Activated B cell treated with CpG ODN at 0.5 μM for 24 hours (primary cell): ENCODE measurements at regions not wholly inside any gene's neighbourhood (a gene's known extent, or its start where the extent isn't known, plus 50 kb on each side); places are given as distances from the start of the nearest gene placed in this dataset.

Experiments
- ATAC-seq: fragments of 200-7000 bp; cut with Tn5 transposase; one replicate; pipeline ENCODE4 v1.10.0; 2021; ENCODE audit warnings: low read depth, mild to moderate bottlenecking, moderate library complexity
- CTCF ChIA-PET: fragments of 350-600 bp; sonication (Branson Sonifier 250); formaldehyde crosslinking; loops from one replicate; lab custom pipeline; 2021; ENCODE audit warnings: antibody characterized with exemption; lab: Charles Lee
- POLR2A ChIA-PET: fragments of 350-600 bp; sonication (Branson Sonifier 250); formaldehyde crosslinking; loops from one replicate; lab custom pipeline; 2021; ENCODE audit warnings: antibody characterized with exemption; lab: Charles Lee
- DNase-seq: peaks from one replicate; pipeline ENCODE4 v3.0.0; 2022
- H3K27ac Mint-ChIP-seq: one replicate; pipeline ENCODE4 v1.8.0; 2020; ENCODE audit warnings: mixed read lengths
- H3K27me3 Mint-ChIP-seq: one replicate; pipeline ENCODE4 v1.8.0; 2021; ENCODE audit warnings: mixed read lengths
- H3K36me3 Mint-ChIP-seq: one replicate; pipeline ENCODE4 v1.8.0; 2021; ENCODE audit warnings: low read depth, mixed read lengths
- H3K4me1 Mint-ChIP-seq: one replicate; pipeline ENCODE4 v1.8.0; 2021; ENCODE audit warnings: mixed read lengths
- H3K4me3 Mint-ChIP-seq: one replicate; pipeline ENCODE4 v1.8.0; 2020; ENCODE audit warnings: mild to moderate bottlenecking, mixed read lengths
- H3K9me3 Mint-ChIP-seq: one replicate; pipeline ENCODE4 v1.8.0; 2020; ENCODE audit warnings: mixed read lengths
- CTCF ChIP-seq: fragments of 200-600 bp; IDR thresholded peaks from one replicate; pipeline ENCODE4 v1.8.0; 2022; ENCODE audit warnings: antibody characterized with exemption, mild to moderate bottlenecking
- intact Hi-C: fragments of 100-400 bp; cut with micrococcal nuclease; formaldehyde crosslinking; loops from one replicate; pipeline ENCODE4 v1.15.1; 2024

GRCh38 chr10:131685007-131685406 lies 215.8 kb upstream of the PPP2R2D start:
- intact Hi-C loops: no loop called here
- no peaks in the 10 kb centered on the region for H3K36me3 Mint-ChIP-seq
- H3K27ac Mint-ChIP-seq: no peak overlapping the region
- ChIA-PET POLR2A (no interaction called here), CTCF (no interaction called here)
- H3K4me3 Mint-ChIP-seq: no peak overlapping the region
- no peak for TF ChIP-seq CTCF
- ATAC-seq (no peak), DNase-seq (no peak)
- H3K4me1 Mint-ChIP-seq: no peaks in the 10 kb centered on the region
- H3K9me3 Mint-ChIP-seq: no peaks in the 10 kb centered on the region
- no peaks in the 10 kb centered on the region for H3K27me3 Mint-ChIP-seq

GRCh38 chr10:131685576-131685975 lies 215.2 kb upstream of the PPP2R2D start:
- Mint-ChIP-seq H3K4me1 (no peaks in the 10 kb centered on the region), H3K27me3 (no peaks in the 10 kb centered on the region), H3K27ac (no peak overlapping the region), H3K4me3 (no peak overlapping the region), H3K36me3 (no peaks in the 10 kb centered on the region), H3K9me3 (no peaks in the 10 kb centered on the region)
- DNase-seq (no peak), ATAC-seq (no peak)
- TF ChIP-seq CTCF: no peak
- intact Hi-C loops: no loop called here
- CTCF ChIA-PET: no interaction called here
- POLR2A ChIA-PET: no interaction called here

DNA sequence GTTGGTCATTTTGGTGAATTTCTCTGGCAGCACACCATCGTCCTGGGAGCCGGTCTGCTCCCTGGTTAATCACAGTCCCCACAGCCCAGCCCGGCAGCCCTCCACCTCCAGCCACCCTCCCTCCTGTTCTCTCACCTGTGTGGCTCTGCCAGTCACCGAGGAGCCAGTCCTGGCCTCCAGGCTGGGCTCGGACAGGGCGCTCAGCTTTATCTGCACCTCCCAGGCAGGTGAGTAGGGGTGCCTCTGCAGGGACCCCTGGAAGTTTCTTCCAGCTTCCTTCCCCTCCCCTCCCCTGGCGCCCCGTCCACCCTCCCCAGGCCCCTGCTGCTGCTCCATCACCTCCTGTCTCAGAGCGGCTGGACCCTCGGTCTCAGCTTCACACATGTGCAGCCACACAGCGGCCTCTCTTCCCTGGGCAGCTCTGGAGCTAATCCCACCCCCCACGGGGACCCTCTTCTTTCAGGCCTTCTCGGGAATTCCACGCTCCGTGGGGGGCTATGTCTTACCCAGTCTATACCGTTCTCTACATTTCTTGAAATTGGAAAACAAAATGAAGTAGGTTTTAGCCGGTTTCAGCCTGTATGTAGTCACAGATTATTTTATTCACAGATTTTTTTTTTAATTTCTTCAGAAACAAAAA lies 213.9 kb upstream of the PPP2R2D start:
- H3K27me3 Mint-ChIP-seq: no peaks in the 10 kb centered on the region
- no peak for DNase-seq
- TF ChIP-seq CTCF: no peak

DNA sequence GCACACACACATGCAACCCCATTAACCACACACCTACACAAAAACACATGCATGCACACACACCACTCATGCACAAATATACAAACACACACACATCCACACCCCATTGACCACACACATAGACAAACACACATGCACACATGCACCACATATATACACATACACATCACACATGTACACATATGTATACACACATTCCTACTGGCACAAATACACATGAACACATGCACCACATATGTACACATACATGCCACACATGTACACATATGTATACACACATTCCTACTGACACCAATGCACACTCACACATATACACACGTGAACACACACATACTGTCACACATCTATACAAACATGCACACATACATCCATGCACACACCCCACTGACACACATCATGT lies 212.5 kb upstream of the PPP2R2D start:
- ATAC-seq (no peak), DNase-seq (no peak)
- no peak overlapping the region for H3K27ac Mint-ChIP-seq
- TF ChIP-seq CTCF: no peak
- intact Hi-C loops: no loop called here
- ChIA-PET CTCF (no interaction called here), POLR2A (no interaction called here)
- H3K36me3 Mint-ChIP-seq: no peaks in the 10 kb centered on the region
- no peak overlapping the region for H3K4me3 Mint-ChIP-seq
- H3K4me1 Mint-ChIP-seq: no peaks in the 10 kb centered on the region
- no peaks in the 10 kb centered on the region for H3K9me3 Mint-ChIP-seq
- H3K27me3 Mint-ChIP-seq: no peaks in the 10 kb centered on the region

More for the DNA sequence above, 213.9 kb upstream of the PPP2R2D start:
- H3K4me3 Mint-ChIP-seq: no peak overlapping the region
- POLR2A ChIA-PET: no interaction called here
- CTCF ChIA-PET: no interaction called here
- no peaks in the 10 kb centered on the region for H3K9me3 Mint-ChIP-seq
- H3K36me3 Mint-ChIP-seq: no peaks in the 10 kb centered on the region
- intact Hi-C loops: no loop called here
- H3K27ac Mint-ChIP-seq: no peak overlapping the region
- no peak for ATAC-seq
- no peaks in the 10 kb centered on the region for H3K4me1 Mint-ChIP-seq

DNA sequence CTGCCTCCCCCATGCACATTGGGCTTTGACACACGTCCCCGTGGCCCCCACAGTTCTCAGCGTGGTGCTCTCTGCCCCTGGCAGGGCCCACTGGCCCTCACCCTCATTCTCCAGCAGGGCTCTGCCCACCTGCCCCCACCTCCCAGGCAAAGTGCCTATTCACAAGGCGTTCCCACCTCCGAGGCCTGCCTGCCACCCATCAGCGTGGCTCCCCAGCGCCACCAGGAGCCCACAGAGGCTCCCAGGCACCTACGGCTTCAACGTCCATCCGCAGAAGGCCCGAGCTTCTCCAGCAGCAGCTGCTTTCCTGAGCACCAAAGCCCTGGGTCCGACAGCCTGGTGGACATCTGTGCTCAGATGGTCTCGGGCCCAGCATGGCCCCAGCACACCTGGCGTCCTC lies 211.8 kb upstream of the PPP2R2D start:
- CTCF ChIA-PET: no interaction called here
- Mint-ChIP-seq H3K27me3 (no peaks in the 10 kb centered on the region), H3K4me1 (no peaks in the 10 kb centered on the region), H3K4me3 (no peak overlapping the region), H3K36me3 (no peaks in the 10 kb centered on the region), H3K9me3 (no peaks in the 10 kb centered on the region), H3K27ac (no peak overlapping the region)
- intact Hi-C loops: no loop called here
- ATAC-seq: no peak
- TF ChIP-seq CTCF: no peak
- POLR2A ChIA-PET: no interaction called here
- no peak for DNase-seq
